UCSD-AML1 (cell line): ENCODE measurements at regions not wholly inside any gene's neighbourhood (a gene's known extent, or its start where the extent isn't known, plus 50 kb on each side); places are given as distances from the start of the nearest gene placed in this dataset.
"Not testable (repeated sequence)": the region's sequence is repeated elsewhere in the genome, so short reads cannot be mapped to it uniquely, and the experiment has no call there.

ENCODE experiments used
- DNase-seq: peaks from one replicate; lab custom pipeline; 2025; ENCODE audit not compliant: unreplicated experiment; lab: John Stamatoyannopoulos, UW

DNA sequence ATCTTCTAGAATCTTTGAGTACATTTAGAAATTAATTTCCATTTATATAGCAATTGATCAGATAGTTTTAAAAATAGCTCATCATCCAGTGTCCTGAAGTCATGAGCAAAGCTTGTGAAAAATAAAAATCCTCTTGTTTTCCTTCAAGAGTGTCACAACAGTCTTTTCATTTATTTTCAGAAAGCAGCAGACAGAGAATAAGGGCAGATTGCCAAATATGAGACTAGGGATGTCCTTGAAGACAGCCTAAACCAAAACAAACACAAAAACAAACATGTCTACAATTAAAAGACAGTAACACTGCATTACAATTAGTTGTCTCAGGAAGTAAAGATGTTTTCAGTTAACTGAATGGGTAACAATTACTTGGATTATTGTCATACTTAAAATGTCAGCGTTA, 682.8 kb downstream of the TFAP2A start:
- DNase-seq = no peak

DNA sequence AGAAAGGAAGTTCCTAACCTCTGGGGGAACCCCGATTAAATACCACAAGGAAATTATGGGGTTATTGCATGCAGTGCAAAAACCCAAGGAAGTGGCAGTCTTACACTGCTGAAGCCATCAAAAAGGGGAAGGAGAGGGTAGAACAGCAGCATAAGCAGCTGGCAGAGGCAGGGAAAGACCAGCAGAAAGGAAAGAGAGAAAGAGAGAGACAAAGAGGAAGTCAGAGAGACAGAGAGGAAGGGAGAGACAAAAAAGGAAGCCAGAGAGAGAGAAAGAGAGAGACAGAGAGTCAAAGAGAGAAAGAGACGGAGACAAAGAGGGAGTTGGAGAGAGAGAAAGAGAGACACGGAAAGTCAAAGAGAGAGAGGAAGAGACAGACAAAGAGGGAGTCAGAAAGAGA, 689.1 kb downstream of the TFAP2A start:
- DNase-seq = not testable (repeated sequence)

DNA sequence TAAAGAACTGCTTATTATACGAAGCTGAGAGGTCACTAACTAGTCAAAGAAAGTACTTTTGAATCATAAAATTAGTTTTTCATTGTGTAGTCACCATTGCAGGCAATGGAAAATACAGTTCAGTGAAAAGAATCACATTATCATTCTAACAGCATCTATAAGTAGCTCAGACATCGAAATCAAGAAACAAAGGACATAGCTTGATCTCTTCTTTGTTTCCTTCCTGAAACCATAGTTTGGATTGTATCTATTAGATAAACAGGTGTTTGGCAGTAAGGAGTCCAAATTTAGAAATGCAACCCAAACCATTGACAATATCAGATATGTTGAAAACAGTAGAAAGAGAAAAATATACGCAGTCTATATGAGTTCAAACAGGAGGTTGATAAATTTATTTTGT, 697.3 kb downstream of the TFAP2A start:
- DNase-seq = no peak

DNA sequence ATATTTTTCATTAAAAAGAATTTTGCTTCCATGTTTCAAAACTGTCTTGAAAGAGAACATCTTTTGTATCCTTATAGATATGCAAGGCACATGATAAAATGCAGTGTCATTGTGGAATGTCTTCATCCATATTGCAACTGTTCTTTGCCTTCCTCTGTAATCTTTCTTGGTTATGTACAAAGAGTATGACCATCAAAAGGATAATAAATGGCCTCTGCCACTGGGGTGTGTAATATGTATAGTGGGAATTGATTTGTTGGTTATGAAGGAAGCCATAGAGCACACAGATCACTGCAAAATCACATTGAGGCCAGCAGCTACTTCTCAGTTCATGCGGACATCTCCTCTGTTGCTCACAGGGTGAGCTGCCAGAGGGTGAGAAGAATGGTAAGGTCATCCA, 703.5 kb downstream of the TFAP2A start:
- no peak for DNase-seq

DNA sequence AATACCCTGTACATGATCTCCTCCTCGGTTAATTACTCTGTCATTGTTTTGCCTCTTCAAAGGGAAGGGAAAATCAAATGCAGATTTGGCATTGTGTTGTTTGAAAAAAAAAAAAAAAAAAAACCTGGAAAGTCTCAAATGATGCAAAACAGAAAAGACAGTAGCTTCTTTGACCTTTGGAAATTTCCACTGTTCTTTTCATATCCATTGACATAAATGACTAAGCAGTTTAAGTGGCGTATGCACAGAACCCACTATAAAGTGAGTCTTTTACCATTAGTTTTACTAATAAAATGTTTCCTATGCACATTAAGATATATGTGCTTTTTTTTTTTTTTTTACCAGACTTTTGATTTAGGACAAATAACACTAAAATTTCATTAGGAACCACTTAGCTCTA, 704.3 kb downstream of the TFAP2A start:
- DNase-seq = no peak

DNA sequence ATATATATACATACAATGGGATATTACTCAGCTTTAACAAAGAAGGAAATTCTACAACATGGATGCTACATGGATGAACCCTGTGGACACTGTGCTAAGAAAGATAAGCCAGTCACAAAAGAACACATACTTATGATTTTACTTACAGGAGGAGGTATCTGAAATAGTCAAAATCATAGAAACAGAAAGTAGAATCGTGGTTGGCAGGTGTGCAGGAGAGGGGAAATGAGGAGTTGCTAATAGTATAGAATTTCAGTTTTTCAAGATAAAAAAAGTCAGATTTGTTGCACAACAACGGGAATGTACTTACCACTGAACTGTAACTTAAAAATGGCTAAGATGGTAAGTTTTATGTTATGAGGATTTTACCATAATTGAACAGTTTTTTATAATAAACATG, 706.3 kb downstream of the TFAP2A start:
- no peak for DNase-seq

DNA sequence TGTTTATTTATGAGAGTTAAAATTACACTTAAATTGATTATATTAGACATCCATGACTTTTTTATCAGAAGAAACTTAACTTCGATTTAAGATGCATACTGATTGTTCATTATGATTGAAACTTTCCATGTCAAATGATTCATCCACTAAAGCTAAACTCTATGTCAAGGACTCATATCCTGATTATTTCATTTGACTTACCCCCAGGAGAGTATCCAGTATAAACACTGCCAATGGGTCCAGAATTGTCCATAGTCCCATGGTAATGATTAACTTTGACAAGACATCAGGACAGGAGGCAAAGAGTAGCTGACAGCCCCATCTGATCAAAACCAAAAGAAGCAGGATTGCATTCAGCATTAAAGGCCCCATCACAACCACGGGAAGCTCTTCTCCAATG, 709.9 kb downstream of the TFAP2A start:
- DNase-seq = no peak

DNA sequence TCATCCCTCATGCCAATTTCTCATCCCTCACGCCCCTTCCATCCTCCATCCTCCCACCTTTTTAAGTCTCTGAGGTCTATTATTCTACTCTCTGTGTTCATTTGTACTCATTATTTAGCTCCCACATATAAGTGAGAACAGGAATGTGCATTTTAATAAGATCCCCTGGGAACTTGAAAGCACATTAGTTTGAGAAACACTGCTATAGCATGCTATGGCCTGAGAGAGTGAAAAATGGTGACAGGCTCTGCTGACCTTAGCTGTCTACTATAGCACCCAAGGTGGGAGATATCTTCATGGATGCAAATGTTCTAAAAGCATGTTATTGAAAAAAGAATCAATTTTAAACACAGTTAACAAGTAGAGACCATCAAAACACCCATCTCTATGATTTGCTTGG, 712.0 kb downstream of the TFAP2A start:
- no peak for DNase-seq

DNA sequence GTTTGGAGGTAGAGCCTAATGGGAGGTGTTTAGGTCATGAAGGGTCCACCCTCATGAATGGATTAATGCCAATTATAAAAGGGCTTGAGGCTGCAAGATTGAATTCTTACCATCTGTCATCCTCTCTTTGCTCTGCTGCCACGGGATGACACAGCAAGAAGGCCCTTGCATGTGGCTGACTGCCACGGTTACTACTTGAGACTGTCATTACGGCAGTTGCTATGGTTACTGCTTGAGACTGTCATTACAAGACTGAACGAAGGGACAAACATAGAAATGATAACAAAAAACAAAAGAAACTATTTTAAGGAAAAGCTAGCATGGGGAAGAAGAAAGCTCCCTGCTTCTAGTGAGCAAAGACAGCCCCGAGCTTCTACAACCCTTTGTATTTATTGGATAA, 715.0 kb downstream of the TFAP2A start:
- DNase-seq = no peak

DNA sequence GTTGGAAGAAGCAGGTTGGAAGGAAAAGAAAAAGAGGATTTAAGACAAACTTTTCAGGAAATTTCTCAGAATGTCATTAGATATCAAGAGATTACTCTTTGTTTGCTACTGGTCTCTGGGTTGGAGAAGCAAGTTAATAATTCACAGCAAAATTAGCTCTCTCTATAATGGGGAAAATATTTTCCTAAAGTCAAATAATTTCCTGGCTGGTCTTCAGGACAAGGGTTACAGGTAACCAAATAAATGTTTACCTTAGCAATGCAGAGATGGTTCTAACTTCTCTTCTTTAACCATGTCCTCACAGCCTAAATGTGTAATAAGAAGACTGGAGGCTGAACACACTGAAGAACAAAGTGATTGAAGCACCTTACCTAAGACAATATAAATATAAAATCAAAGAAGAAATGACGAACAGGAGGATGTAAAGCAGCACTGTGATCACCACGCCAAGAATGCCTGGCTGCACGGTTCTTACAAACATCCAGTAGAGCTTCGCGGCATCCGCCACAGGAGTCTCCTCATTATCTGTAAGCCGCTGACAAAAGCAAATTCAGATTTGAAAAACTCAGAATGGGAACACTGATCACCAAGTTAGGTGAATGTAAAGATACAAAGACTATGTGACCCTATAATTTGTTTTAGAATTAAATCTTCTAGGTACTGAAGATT, 717.5 kb downstream of the TFAP2A start:
- DNase-seq = no peak

DNA sequence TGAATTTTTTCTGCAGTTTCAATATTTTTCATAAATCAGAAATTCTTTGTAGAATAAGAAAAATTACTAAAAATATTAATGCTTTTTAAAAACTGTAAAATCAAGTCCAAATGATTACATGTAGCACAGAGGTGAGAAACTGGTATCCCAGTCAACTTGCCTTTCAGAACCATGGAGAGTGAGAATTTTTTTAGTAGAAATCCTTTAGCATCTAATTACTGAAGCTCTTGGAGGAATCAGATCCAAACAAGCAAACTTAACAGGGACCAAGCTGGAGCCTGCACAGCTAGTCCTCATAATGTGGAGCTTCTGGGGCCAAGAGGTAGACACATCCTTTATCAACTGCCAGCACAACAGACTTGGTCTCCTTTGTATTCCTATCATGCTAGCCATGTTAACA, 724.5 kb downstream of the TFAP2A start:
- DNase-seq = no peak

DNA sequence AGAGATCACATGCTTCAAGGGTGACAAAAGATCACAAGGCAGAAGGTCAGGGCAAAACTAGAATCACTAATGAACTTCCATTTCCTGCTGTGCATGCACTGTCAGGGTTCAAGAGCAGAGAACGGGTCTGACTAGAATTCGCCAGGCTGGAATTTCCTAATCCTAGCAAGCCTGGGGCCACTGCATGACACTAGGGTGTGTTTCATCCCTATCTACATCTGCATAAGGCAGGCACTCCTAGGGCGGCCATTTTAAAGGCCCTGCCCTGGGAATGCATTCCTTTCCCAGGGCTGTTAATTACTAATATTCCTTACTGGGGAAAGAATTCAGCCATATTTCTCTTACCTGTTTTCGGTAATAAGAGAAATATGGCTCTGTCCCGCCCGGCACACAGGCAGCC, 734.1 kb downstream of the TFAP2A start:
- DNase-seq = not testable (repeated sequence)

DNA sequence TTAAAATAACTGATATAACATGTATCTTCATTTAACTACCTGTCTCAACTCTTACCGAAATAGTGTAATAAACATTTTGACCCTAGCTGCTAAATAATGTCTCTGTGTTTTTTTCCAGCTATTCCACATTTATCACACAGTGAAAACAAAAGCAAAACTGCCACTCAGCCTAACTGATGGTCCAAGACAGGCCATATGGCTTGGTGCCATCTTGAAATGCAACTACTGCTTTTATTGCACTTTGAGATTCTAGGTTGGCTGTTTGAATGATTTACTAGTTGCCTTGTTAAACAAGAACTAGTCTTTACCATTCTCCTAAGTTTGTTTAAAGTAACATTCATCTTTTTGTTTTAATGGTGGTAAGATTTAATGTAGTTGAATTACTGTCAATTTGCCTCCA, 739.8 kb downstream of the TFAP2A start:
- DNase-seq = no peak

DNA sequence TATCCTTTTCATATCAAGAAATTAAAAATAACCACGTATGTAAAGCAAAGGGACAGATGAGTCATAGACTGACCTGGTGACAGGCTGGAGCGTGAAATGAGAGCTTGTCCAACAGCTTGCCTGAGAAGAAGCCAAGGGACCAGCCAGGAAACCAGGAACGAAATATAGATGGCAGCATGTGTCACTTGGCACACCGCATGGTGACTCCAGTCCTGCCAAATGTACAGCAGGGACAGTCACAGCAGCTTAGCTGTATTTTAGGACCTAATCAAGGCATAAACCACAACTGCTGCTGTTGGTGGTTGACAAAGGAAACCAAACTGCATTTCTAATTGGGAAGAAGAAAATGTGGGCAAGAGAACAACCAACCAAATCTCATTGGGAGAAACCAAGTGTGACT, 755.0 kb downstream of the TFAP2A start:
- no peak for DNase-seq

DNA sequence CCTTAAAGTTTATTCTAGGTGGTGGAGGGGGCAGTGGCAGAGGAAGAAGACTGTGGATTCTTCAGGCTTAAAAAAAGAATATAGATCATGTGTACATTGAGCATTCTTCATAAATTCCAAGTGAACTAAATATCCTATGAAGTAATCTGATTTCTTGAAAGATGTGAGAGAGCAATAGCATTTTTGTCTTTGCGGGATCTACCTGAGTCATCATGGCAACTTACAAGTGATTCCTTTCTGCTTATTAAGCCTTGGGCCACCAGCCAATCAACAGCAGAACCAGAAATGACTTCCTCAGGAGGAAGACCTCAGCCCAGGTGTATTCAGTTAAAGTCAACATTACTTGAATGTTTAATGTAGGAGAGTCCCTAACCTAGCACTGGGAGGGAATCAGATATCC, 756.9 kb downstream of the TFAP2A start:
- no peak for DNase-seq

DNA sequence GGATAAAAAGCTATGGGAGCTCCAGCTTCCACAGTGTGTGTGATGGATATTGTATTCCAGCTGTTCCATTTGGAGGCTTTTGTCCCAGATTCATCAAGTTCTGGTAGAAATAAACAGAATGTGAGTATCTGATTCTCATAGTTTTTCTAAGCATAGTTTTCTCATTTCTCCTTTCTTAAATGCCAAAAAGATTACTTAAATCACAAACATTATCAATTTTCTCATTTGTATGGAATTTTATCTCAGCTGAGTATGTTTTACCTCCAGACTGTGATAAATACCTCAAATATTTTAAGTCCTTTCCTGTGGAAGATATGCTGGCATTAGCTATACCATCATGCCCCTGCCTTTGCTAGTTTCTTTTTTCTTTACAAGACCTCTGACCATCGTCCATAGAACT, 767.3 kb downstream of the TFAP2A start:
- DNase-seq = no peak

DNA sequence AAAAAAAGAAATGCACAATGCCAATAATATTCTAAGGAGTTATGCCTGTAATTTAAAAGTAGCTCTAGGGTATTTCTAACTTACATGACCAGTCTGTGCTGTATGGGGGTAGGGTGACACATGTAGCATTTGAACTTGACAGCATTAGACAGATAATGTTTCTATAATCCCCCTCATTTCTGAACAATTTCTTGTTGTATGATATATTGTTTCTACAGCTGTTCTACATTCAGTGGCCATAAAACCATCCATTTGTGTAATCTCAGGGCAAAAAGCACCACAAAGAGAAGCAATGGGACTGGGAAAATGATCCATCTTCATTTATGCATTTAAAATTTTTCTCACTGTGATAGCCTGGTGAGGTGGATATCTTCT, 767.8 kb downstream of the TFAP2A start:
- no peak for DNase-seq

DNA sequence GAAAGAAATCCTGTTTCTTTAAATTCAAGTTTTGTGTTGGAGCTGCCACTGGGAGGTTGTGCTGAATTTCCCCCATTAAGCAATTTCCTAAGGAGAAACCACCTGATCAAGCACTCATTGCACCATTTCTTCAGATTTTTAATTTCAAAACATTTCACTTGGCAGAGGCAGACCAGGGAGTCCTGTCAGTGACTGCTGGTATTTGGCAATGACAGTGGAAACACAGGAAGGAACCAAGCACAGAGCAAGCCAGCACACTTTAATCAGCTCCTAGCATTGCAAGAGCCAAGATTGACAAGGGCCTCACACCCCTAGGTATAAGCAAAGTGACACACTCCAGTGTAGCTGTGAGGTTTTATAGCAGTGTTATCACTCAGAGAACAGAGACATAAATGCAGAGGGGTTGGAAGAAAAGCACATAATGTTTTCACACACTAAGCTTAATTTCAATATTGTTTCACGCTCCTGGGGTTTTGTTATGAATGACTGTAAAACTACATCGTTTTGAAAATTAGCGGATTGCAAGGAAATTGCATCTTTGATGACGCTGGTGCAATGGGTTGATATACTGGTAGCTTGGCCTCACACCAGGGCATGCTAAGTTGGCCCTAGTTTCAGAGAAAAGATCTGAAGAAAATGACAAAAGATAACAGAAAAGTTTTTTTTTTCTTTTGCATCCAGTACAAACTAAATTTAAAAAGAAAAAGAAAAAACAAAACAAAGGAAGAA, 768.4 kb downstream of the TFAP2A start:
- DNase-seq = no peak

DNA sequence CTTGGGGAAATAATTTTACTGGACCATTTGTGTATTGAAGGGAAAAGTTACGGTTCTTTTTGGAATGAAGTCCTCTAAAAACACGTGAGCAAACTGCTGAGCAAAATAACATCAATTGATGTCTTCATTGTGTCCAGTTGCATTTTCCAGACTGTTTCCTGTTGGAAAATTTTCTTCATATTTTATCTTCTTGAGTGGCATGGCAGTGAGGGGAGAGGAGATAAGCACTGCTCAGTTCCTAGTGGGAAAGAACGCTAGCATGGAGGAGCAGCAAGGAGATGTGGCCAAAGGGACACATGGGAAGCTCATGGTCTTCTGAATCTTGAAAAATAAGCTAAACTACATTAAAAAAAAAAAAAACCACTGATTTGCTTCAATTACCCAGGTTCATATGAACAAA, 776.0 kb downstream of the TFAP2A start:
- DNase-seq = no peak

DNA sequence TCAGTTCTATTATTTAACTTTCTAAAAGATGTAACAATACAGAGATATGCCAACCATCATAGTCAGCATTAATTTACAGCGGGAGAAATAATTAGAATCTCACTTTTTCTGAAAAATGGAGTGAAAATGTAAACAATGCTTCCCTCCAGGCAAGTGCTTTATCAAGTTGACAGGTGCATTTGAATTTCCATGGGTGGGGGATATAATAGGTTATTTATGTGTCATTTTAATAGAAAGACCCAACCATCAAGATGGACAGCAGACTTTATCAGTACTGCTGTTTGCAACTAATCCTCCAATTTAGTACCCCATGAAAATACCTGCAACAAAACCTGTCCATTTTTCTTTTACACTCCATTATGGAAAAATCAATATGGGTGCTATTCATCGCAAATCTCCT, 780.1 kb downstream of the TFAP2A start:
- DNase-seq = no peak

DNA sequence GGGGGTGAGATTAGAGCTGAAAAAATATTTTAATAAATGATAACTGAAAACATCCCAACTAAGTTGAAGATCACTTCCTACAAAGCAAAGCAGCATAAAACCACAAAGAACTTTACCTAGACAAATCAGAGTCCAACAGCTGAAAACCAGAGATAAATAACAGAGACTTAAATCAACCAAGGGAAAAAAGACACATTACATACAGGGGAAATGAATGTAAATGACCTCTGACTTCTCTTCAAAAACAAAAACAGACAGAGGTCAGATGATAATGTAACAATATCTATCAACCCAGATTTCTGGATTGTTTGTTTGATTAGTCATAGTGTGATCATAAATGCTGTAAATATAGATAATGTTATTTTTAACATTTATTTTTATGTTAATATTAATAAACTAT, 782.8 kb downstream of the TFAP2A start:
- DNase-seq = no peak

DNA sequence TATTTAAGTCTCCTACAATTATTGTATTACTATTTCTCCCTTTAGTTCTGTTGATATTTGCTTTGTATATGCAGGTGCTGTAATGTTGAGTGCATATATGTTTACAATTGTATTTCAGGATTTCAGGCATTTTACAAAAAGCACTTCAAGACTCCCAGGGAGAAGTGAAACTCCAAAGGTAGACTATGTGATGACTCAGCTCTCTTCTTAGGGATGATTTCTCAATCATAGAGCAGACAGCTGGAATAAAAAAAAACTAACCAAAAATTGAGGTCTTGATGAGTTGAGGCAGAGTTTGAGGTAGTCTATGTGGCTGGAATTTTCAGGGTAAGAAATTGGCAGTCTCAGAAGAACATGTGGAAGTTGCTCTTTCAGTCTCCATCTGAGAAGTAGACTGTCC, 786.1 kb downstream of the TFAP2A start:
- no peak for DNase-seq

DNA sequence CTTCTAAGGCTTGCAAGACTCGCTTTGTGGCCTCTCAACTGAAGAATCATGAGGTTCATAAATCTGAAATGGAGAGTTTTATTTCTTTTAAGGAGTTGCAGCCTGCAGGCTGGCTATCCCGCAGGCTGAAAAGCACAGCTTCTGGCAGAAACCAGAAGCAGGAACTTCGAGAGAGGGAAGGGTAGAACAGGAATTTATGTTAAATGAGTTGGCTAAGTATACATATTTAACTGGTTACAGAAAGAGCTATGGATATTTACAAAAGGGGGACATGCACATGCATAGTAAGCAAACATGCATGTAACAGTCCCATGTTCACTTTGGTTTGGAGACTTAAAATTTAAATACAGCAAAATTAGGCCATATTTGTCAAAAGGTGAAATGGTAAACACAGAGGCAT, 787.0 kb downstream of the TFAP2A start:
- no peak for DNase-seq
